Dendritic cell treated with granulocyte-macrophage colony-stimulating factor and Interleukin-4, amounts not matched to agents 40 ng/mL and 50 ng/mL, for 4 days (primary cell): ENCODE measurements at regions not wholly inside any gene's neighbourhood (a gene's known extent, or its start where the extent isn't known, plus 50 kb on each side); places are given as distances from the start of the nearest gene placed in this dataset.
"Not testable (repeated sequence)": the region's sequence is repeated elsewhere in the genome, so short reads cannot be mapped to it uniquely, and the experiment has no call there.

Source experiments
- H3K27ac Mint-ChIP-seq: one replicate; pipeline ENCODE4 v1.8.0; 2022; ENCODE audit warnings: mild to moderate bottlenecking, mixed read lengths
- H3K27me3 Mint-ChIP-seq: one replicate; pipeline ENCODE4 v1.8.0; 2022; ENCODE audit warnings: mild to moderate bottlenecking, mixed read lengths
- H3K36me3 Mint-ChIP-seq: one replicate; pipeline ENCODE4 v1.8.0; 2022; ENCODE audit warnings: low read depth, mixed read lengths
- H3K4me1 Mint-ChIP-seq: one replicate; pipeline ENCODE4 v1.8.0; 2022; ENCODE audit warnings: low read depth, mixed read lengths
- H3K4me3 Mint-ChIP-seq: one replicate; pipeline ENCODE4 v1.8.0; 2022; ENCODE audit warnings: mild to moderate bottlenecking, moderate library complexity, mixed read lengths
- H3K9me3 Mint-ChIP-seq: one replicate; pipeline ENCODE4 v1.8.0; 2022; ENCODE audit warnings: mixed read lengths
- intact Hi-C: fragments of 100-400 bp; cut with micrococcal nuclease; formaldehyde crosslinking; loops from one replicate; pipeline ENCODE4 v1.15.0; 2022

- intact Hi-C loops, H3K4me3 Mint-ChIP-seq, H3K27ac Mint-ChIP-seq, H3K4me1 Mint-ChIP-seq, H3K27me3 Mint-ChIP-seq, H3K36me3 Mint-ChIP-seq: not testable (repeated sequence)
- H3K9me3 Mint-ChIP-seq: peaks cover 37% of the 10 kb centered on the region
These were observed 3879.3 kb downstream of the SRGAP2C start for GRCh38 chr1:125064029-125064428.

- Mint-ChIP-seq H3K4me1 (no peaks in the 10 kb centered on the region), H3K9me3 (peaks cover 42% of the 10 kb centered on the region)
These were observed 3879.7 kb downstream of the SRGAP2C start for GRCh38 chr1:125064481-125064880.

GRCh38 chr1:125065092-125065820, 3880.5 kb downstream of the SRGAP2C start:
- intact Hi-C loops: no loop called here
- H3K36me3 Mint-ChIP-seq: no peaks in the 10 kb centered on the region
- no peak overlapping the region for H3K27ac Mint-ChIP-seq
- peaks cover 50% of the 10 kb centered on the region for H3K9me3 Mint-ChIP-seq
- no peak overlapping the region for H3K4me3 Mint-ChIP-seq
- H3K4me1 Mint-ChIP-seq: no peaks in the 10 kb centered on the region
- no peaks in the 10 kb centered on the region for H3K27me3 Mint-ChIP-seq

More at GRCh38 chr1:125064481-125064880, 3879.7 kb downstream of the SRGAP2C start:
- no peak overlapping the region for H3K4me3 Mint-ChIP-seq
- no peaks in the 10 kb centered on the region for H3K27me3 Mint-ChIP-seq
- no peaks in the 10 kb centered on the region for H3K36me3 Mint-ChIP-seq
- no peak overlapping the region for H3K27ac Mint-ChIP-seq
- intact Hi-C loops: no loop called here

GRCh38 chr1:125065821-125066180, 3881.0 kb downstream of the SRGAP2C start:
- H3K4me3 Mint-ChIP-seq: no peak overlapping the region
- peaks cover 55% of the 10 kb centered on the region for H3K9me3 Mint-ChIP-seq
- intact Hi-C loops: no loop called here
- no peaks in the 10 kb centered on the region for H3K27me3 Mint-ChIP-seq
- no peaks in the 10 kb centered on the region for H3K4me1 Mint-ChIP-seq
- no peak overlapping the region for H3K27ac Mint-ChIP-seq
- no peaks in the 10 kb centered on the region for H3K36me3 Mint-ChIP-seq

- no peaks in the 10 kb centered on the region for H3K36me3 Mint-ChIP-seq
- intact Hi-C loops: no loop called here
- H3K27ac Mint-ChIP-seq: no peak overlapping the region
- no peaks in the 10 kb centered on the region for H3K4me1 Mint-ChIP-seq
- peaks cover 61% of the 10 kb centered on the region for H3K9me3 Mint-ChIP-seq
- H3K27me3 Mint-ChIP-seq: no peaks in the 10 kb centered on the region
- H3K4me3 Mint-ChIP-seq: no peak overlapping the region
These were observed 3881.6 kb downstream of the SRGAP2C start for GRCh38 chr1:125066385-125066784.

- not testable (repeated sequence) for H3K36me3 Mint-ChIP-seq
These were observed 3882.1 kb downstream of the SRGAP2C start for GRCh38 chr1:125066849-125067248.

GRCh38 chr1:125080077-125080476, 3895.3 kb downstream of the SRGAP2C start:
- intact Hi-C loops: no loop called here
- H3K36me3 Mint-ChIP-seq: no peaks in the 10 kb centered on the region
- no peak overlapping the region for H3K27ac Mint-ChIP-seq
- H3K4me1 Mint-ChIP-seq: no peaks in the 10 kb centered on the region
- H3K27me3 Mint-ChIP-seq: no peaks in the 10 kb centered on the region
- no peak overlapping the region for H3K4me3 Mint-ChIP-seq
- H3K9me3 Mint-ChIP-seq: peaks cover 74% of the 10 kb centered on the region

More at GRCh38 chr1:125066849-125067248, 3882.1 kb downstream of the SRGAP2C start:
- H3K9me3 Mint-ChIP-seq: peaks cover 66% of the 10 kb centered on the region
- H3K27ac Mint-ChIP-seq, H3K4me3 Mint-ChIP-seq, H3K27me3 Mint-ChIP-seq, H3K4me1 Mint-ChIP-seq, intact Hi-C loops: not testable (repeated sequence)

GRCh38 chr1:125085720-125086591, 3901.2 kb downstream of the SRGAP2C start:
- intact Hi-C loops: no loop called here
- H3K4me1 Mint-ChIP-seq: no peaks in the 10 kb centered on the region
- no peaks in the 10 kb centered on the region for H3K36me3 Mint-ChIP-seq
- no peak overlapping the region for H3K4me3 Mint-ChIP-seq
- peaks cover 46% of the 10 kb centered on the region for H3K9me3 Mint-ChIP-seq
- peaks cover 7% of the 10 kb centered on the region for H3K27me3 Mint-ChIP-seq
- no peak overlapping the region for H3K27ac Mint-ChIP-seq

- no peaks in the 10 kb centered on the region for H3K36me3 Mint-ChIP-seq
- H3K4me1 Mint-ChIP-seq: no peaks in the 10 kb centered on the region
- H3K27me3 Mint-ChIP-seq: peaks cover 7% of the 10 kb centered on the region
- intact Hi-C loops: no loop called here
- no peak overlapping the region for H3K4me3 Mint-ChIP-seq
- no peak overlapping the region for H3K27ac Mint-ChIP-seq
- peaks cover 46% of the 10 kb centered on the region for H3K9me3 Mint-ChIP-seq
These were observed 3901.8 kb downstream of the SRGAP2C start for GRCh38 chr1:125086611-125087010.

- Mint-ChIP-seq H3K9me3 (peaks cover 43% of the 10 kb centered on the region), H3K27me3 (peaks cover 7% of the 10 kb centered on the region), H3K36me3 (no peaks in the 10 kb centered on the region), H3K27ac (no peak overlapping the region), H3K4me3 (no peak overlapping the region), H3K4me1 (no peaks in the 10 kb centered on the region)
- intact Hi-C loops: no loop called here
These were observed 3902.5 kb downstream of the SRGAP2C start for GRCh38 chr1:125087247-125087646.

- peaks cover 40% of the 10 kb centered on the region for H3K9me3 Mint-ChIP-seq
- peaks cover 7% of the 10 kb centered on the region for H3K27me3 Mint-ChIP-seq
- no peaks in the 10 kb centered on the region for H3K36me3 Mint-ChIP-seq
- no peak overlapping the region for H3K4me3 Mint-ChIP-seq
- H3K4me1 Mint-ChIP-seq: no peaks in the 10 kb centered on the region
- intact Hi-C loops: no loop called here
- no peak overlapping the region for H3K27ac Mint-ChIP-seq
These were observed 3902.9 kb downstream of the SRGAP2C start for GRCh38 chr1:125087691-125088090.

GRCh38 chr1:125118147-125118993, 3933.6 kb downstream of the SRGAP2C start:
- H3K36me3 Mint-ChIP-seq: no peaks in the 10 kb centered on the region
- intact Hi-C loops: no loop called here
- H3K4me3 Mint-ChIP-seq: no peak overlapping the region
- H3K9me3 Mint-ChIP-seq: peaks cover 54% of the 10 kb centered on the region
- H3K4me1 Mint-ChIP-seq: no peaks in the 10 kb centered on the region
- H3K27me3 Mint-ChIP-seq: no peaks in the 10 kb centered on the region
- no peak overlapping the region for H3K27ac Mint-ChIP-seq

- Mint-ChIP-seq H3K36me3 (no peaks in the 10 kb centered on the region), H3K27me3 (no peaks in the 10 kb centered on the region), H3K9me3 (peaks cover 61% of the 10 kb centered on the region), H3K4me1 (no peaks in the 10 kb centered on the region), H3K4me3 (no peak overlapping the region), H3K27ac (no peak overlapping the region)
- intact Hi-C loops: no loop called here
These were observed 3934.3 kb downstream of the SRGAP2C start for GRCh38 chr1:125119024-125119441.
